H7 (cell line): ENCODE measurements at regions not wholly inside any gene's neighbourhood (a gene's known extent, or its start where the extent isn't known, plus 50 kb on each side); places are given as distances from the start of the nearest gene placed in this dataset.
A peak's percentile ranks its signal among the peaks of the same experiment; 100 is the strongest.

ENCODE experiments used
- DNase-seq: peaks from one replicate; pipeline ENCODE4 v3.0.0; 2012
- H3K27me3 ChIP-seq: 2 replicates; pipeline ENCODE4 v1.6.0; 2011; ENCODE audit warnings: mild to moderate bottlenecking, low read length; ENCODE audit not compliant: control insufficient read depth, insufficient read depth
- H3K36me3 ChIP-seq: replicated peaks from 2 replicates; pipeline ENCODE4 v1.5.1; 2011; ENCODE audit warnings: low read length; ENCODE audit not compliant: control insufficient read depth, insufficient read depth
- H3K4me3 ChIP-seq: 2 replicates; pipeline ENCODE4 v1.5.1; 2011; ENCODE audit warnings: low read depth, mild to moderate bottlenecking, control low read depth, low read length, moderate library complexity; ENCODE audit not compliant: insufficient read depth

- no peak for DNase-seq
- Histone ChIP-seq H3K36me3 (no peaks in the 10 kb centered on the region), H3K4me3 (no peak overlapping the region), H3K27me3 (no peaks in the 10 kb centered on the region)
These were observed 227.7 kb downstream of the C4orf33 start for GRCh38 chr4:129323658-129324057.

GRCh38 chr4:129326571-129327460, 230.9 kb downstream of the C4orf33 start:
- no peak for DNase-seq

GRCh38 chr4:129327637-129328036, 231.7 kb downstream of the C4orf33 start:
- H3K27me3 ChIP-seq = no peaks in the 10 kb centered on the region
- H3K36me3 ChIP-seq = no peaks in the 10 kb centered on the region
- DNase-seq = no peak
- no peak overlapping the region for H3K4me3 ChIP-seq

More at GRCh38 chr4:129326571-129327460, 230.9 kb downstream of the C4orf33 start:
- no peaks in the 10 kb centered on the region for H3K27me3 ChIP-seq
- H3K36me3 ChIP-seq = no peaks in the 10 kb centered on the region
- H3K4me3 ChIP-seq = no peak overlapping the region

GRCh38 chr4:129328162-129328561, 232.2 kb downstream of the C4orf33 start:
- no peaks in the 10 kb centered on the region for H3K27me3 ChIP-seq
- H3K4me3 ChIP-seq = no peak overlapping the region
- H3K36me3 ChIP-seq = no peaks in the 10 kb centered on the region
- no peak for DNase-seq

GRCh38 chr4:129334136-129334535, 238.2 kb downstream of the C4orf33 start:
- Histone ChIP-seq H3K27me3 (no peaks in the 10 kb centered on the region), H3K4me3 (no peak overlapping the region), H3K36me3 (no peaks in the 10 kb centered on the region)
- no peak for DNase-seq

- no peaks in the 10 kb centered on the region for H3K27me3 ChIP-seq
- DNase-seq = no peak
- no peaks in the 10 kb centered on the region for H3K36me3 ChIP-seq
- no peak overlapping the region for H3K4me3 ChIP-seq
These were observed 239.3 kb downstream of the C4orf33 start for GRCh38 chr4:129335276-129335675.

GRCh38 chr4:129335818-129336217, 239.9 kb downstream of the C4orf33 start:
- no peak for DNase-seq
- Histone ChIP-seq H3K36me3 (no peaks in the 10 kb centered on the region), H3K27me3 (no peaks in the 10 kb centered on the region), H3K4me3 (no peak overlapping the region)

GRCh38 chr4:129336457-129337227, 240.7 kb downstream of the C4orf33 start:
- Histone ChIP-seq H3K27me3 (no peaks in the 10 kb centered on the region), H3K36me3 (no peaks in the 10 kb centered on the region), H3K4me3 (no peak overlapping the region)
- DNase-seq = no peak

- Histone ChIP-seq H3K27me3 (no peaks in the 10 kb centered on the region), H3K36me3 (no peaks in the 10 kb centered on the region), H3K4me3 (no peak overlapping the region)
- DNase-seq = no peak
These were observed 241.3 kb downstream of the C4orf33 start for GRCh38 chr4:129337228-129337620.

GRCh38 chr4:129342819-129343408, 247.0 kb downstream of the C4orf33 start:
- DNase-seq = no peak
- Histone ChIP-seq H3K4me3 (no peak overlapping the region), H3K27me3 (no peaks in the 10 kb centered on the region), H3K36me3 (no peaks in the 10 kb centered on the region)

- peak; percentile 12 for DNase-seq
- Histone ChIP-seq H3K27me3 (no peaks in the 10 kb centered on the region), H3K4me3 (no peak overlapping the region), H3K36me3 (no peaks in the 10 kb centered on the region)
These were observed 248.1 kb downstream of the C4orf33 start for GRCh38 chr4:129344058-129344457.

- Histone ChIP-seq H3K36me3 (no peaks in the 10 kb centered on the region), H3K4me3 (no peak overlapping the region), H3K27me3 (no peaks in the 10 kb centered on the region)
- DNase-seq = no peak
These were observed 249.7 kb downstream of the C4orf33 start for GRCh38 chr4:129345609-129346008.

GRCh38 chr4:129346036-129346435, 250.1 kb downstream of the C4orf33 start:
- H3K36me3 ChIP-seq = no peaks in the 10 kb centered on the region
- no peak overlapping the region for H3K4me3 ChIP-seq
- H3K27me3 ChIP-seq = no peaks in the 10 kb centered on the region
- DNase-seq = no peak

- no peaks in the 10 kb centered on the region for H3K36me3 ChIP-seq
- H3K27me3 ChIP-seq = no peaks in the 10 kb centered on the region
- DNase-seq = no peak
- no peak overlapping the region for H3K4me3 ChIP-seq
These were observed 250.8 kb downstream of the C4orf33 start for GRCh38 chr4:129346734-129347133.
